Loucy (cell line): ENCODE measurements at regions not wholly inside any gene's neighbourhood (a gene's known extent, or its start where the extent isn't known, plus 50 kb on each side); places are given as distances from the start of the nearest gene placed in this dataset.

ENCODE experiments used
- EZH2phosphoT487 ChIP-seq: fragments of 200-600 bp; IDR thresholded peaks from 2 replicates; pipeline ENCODE4 v1.6.1; 2018; ENCODE audit warnings: antibody characterized with exemption, mild to moderate bottlenecking, moderate library complexity, borderline replicate concordance
- TF ChIP-seq, protein P1 (sequence below): fragments of 200-600 bp; sonication (generic); conservative IDR thresholded peaks from 2 replicates; pipeline ENCODE4 v1.5.1; 2014; ENCODE audit warnings: mild to moderate bottlenecking, antibody characterized with exemption, low read length

DNA sequence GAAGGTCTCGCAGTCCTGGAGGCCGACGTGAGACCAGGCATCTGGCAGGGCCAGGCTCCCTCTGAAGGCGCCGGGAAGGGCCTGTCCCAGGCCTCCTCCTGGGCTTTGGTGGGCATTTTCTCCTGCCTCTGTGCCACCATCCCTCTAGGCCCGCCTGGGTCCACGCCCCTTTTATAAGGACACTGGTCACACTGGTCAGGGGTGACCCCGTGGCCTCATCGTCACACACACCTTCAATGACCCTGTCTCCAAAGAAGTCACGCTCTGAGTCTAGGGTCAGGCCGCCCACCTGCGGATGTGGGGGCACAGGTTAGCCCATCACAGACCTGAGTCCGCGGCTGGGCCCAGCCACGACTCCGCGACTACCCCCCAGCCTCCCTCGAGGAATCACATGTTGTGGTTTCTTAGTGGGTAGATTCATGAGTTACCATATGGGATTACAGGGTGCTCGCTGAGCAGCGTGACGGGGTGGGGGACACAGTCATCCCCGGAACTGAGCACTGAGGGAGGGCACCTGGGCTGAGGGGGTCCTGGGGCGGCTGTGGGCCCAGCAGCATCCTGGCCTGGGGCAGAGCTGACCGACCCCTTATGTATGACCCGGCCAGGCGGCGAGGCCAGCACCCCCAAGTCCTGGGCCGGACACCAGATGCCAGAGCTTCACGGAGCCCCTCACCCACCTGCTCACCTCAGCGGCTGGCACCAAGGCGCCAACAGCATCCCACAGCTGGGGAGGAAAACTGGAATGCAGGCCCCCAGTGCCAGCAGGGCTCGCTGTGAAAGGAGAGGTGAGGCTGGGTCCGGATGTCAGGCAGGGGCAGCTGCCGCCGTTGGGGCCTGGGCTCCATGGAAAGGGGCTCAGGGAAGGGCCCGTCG is 115.9 kb downstream of the DLL1 start:
- TF ChIP-seq, protein P1, sequence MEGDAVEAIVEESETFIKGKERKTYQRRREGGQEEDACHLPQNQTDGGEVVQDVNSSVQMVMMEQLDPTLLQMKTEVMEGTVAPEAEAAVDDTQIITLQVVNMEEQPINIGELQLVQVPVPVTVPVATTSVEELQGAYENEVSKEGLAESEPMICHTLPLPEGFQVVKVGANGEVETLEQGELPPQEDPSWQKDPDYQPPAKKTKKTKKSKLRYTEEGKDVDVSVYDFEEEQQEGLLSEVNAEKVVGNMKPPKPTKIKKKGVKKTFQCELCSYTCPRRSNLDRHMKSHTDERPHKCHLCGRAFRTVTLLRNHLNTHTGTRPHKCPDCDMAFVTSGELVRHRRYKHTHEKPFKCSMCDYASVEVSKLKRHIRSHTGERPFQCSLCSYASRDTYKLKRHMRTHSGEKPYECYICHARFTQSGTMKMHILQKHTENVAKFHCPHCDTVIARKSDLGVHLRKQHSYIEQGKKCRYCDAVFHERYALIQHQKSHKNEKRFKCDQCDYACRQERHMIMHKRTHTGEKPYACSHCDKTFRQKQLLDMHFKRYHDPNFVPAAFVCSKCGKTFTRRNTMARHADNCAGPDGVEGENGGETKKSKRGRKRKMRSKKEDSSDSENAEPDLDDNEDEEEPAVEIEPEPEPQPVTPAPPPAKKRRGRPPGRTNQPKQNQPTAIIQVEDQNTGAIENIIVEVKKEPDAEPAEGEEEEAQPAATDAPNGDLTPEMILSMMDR: no peak
- no peak for TF ChIP-seq EZH2phosphoT487
